Kidney (tissue), 13 donors: ENCODE measurements at regions not wholly inside any gene's neighbourhood (a gene's known extent, or its start where the extent isn't known, plus 50 kb on each side); places are given as distances from the start of the nearest gene placed in this dataset.

Experiments used
- DNase-seq, 5 donors: peaks; one replicate each; pipeline ENCODE4 v3.0.0-alpha.2; 2013 to 2020
- FAIRE-seq: peaks from 2 replicates; lab custom pipeline; 2012; peaks lifted over from hg19 to GRCh38; lab: Jason Lieb, UNC
- H3K27ac ChIP-seq, 2 donors: one replicate each; pipeline ENCODE4 v1.7.0; 2013; ENCODE audit warnings: low read depth in 2 of 2, low read length in 2 of 2, inconsistent platforms in 1 of 2
- H3K27me3 ChIP-seq: one replicate; pipeline ENCODE4 v1.7.1; 2013; ENCODE audit warnings: low read length, inconsistent platforms; ENCODE audit not compliant: control insufficient read depth, insufficient read depth
- H3K36me3 ChIP-seq, 3 donors: one replicate each; pipeline versions ENCODE4 v1.7.0 to v1.7.1; 2013; ENCODE audit warnings: low read length in 3 of 3, control low read depth in 1 of 3, inconsistent platforms in 1 of 3; ENCODE audit not compliant: insufficient read depth in 3 of 3, control insufficient read depth in 2 of 3
- H3K4me1 ChIP-seq, 3 donors: one replicate each; pipeline versions ENCODE4 v1.7.0 to v1.7.1; 2013; ENCODE audit warnings: low read length in 3 of 3, inconsistent platforms in 1 of 3, low read depth in 1 of 3; ENCODE audit not compliant: control insufficient read depth in 2 of 3, insufficient read depth in 2 of 3
- H3K4me3 ChIP-seq, 3 donors: one replicate each; pipeline versions ENCODE4 v1.7.0 to v1.8.1; 2013; ENCODE audit warnings: low read length in 3 of 3, control low read depth in 1 of 3, inconsistent platforms in 1 of 3
- H3K9ac ChIP-seq, 3 donors: one replicate each; pipeline versions ENCODE4 v1.7.0 to v1.7.1; 2013; ENCODE audit warnings: low read length in 3 of 3, control low read depth in 1 of 3, inconsistent platforms in 1 of 3
- H3K9me3 ChIP-seq, 3 donors: one replicate each; pipeline versions ENCODE4 v1.7.0 to v1.7.1; 2013; ENCODE audit warnings: low read length in 3 of 3, control low read depth in 1 of 3, inconsistent platforms in 1 of 3; ENCODE audit not compliant: control insufficient read depth in 2 of 3, insufficient read depth in 1 of 3
- intact Hi-C: fragments of 100-400 bp; cut with DNase I; formaldehyde crosslinking; loops from one replicate; pipeline ENCODE4 v1.11.1; 2022
- TF ChIP-seq, protein P1 (sequence below): IDR thresholded peaks from 3 replicates; pipeline ENCODE4 v1.5.1; 2012; ENCODE audit warnings: mild to moderate bottlenecking, moderate library complexity, borderline replicate concordance; ENCODE audit not compliant: insufficient read depth; ENCODE audit errors: extremely low read depth
- donor health status: control.
- donor health status: control.
- donor health status: control.
- donor health status: control.
- donor health status: control.
- donor health status: DM: yes; HTN: yes; CAD: no.
- donor health status: Normal renal cell carcinoma (clear cell type).

DNA sequence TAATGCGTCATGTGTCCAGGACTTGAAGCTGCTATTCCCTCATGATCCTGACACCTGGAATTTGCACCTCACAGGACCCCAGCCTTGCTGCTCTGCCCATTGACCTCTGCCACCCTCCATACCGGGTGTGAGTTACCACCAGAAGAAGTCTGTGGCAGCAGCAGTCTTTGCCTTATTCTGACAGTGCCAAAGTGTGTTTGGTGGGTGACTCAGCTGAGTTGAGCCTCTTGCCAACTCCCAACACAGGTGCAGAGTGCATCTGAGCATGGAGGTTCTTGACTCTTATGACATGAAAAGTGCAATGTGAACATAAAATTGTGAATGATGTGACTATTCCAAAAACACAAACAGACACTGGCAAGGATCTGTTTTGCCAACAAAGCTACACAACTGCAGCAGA lies 1166.5 kb upstream of the CDH18 start:
- Histone ChIP-seq H3K4me1 (no peaks in the 10 kb centered on the region), H3K27me3 (no peaks in the 10 kb centered on the region), H3K4me3 (no peak overlapping the region), H3K9me3 (no peaks in the 10 kb centered on the region), H3K36me3 (no peaks in the 10 kb centered on the region), H3K9ac (no peak overlapping the region), H3K27ac (no peak overlapping the region)
- no peak for FAIRE-seq
- intact Hi-C loops: no loop called here
- no peak for DNase-seq
- TF ChIP-seq, protein P1, sequence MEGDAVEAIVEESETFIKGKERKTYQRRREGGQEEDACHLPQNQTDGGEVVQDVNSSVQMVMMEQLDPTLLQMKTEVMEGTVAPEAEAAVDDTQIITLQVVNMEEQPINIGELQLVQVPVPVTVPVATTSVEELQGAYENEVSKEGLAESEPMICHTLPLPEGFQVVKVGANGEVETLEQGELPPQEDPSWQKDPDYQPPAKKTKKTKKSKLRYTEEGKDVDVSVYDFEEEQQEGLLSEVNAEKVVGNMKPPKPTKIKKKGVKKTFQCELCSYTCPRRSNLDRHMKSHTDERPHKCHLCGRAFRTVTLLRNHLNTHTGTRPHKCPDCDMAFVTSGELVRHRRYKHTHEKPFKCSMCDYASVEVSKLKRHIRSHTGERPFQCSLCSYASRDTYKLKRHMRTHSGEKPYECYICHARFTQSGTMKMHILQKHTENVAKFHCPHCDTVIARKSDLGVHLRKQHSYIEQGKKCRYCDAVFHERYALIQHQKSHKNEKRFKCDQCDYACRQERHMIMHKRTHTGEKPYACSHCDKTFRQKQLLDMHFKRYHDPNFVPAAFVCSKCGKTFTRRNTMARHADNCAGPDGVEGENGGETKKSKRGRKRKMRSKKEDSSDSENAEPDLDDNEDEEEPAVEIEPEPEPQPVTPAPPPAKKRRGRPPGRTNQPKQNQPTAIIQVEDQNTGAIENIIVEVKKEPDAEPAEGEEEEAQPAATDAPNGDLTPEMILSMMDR: no peak

DNA sequence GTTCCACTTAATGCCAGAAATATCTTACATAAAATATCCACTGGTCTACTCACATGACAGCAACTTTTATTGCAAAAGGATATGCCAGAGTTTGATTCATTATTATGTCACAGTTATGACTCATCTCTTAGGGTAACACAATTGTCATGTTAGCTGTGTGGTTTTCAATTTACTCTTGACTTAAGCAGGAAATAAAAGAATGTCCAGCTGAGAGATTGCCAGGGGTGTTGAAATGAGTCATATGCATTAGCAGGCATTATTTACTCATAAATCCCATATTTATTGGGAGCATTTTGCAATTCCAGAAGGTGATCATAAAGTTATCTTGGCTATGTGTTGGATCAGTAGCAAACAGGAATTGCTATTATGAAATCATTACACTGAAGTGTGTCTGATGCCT lies 1164.6 kb upstream of the CDH18 start:
- intact Hi-C loops: no loop called here
- TF ChIP-seq, protein P1: no peak
- no peak overlapping the region for H3K9ac ChIP-seq
- H3K4me3 ChIP-seq: no peak overlapping the region
- peak in 1 of 5 donors; percentile 8 for DNase-seq
- no peak for FAIRE-seq
- no peaks in the 10 kb centered on the region for H3K36me3 ChIP-seq
- no peaks in the 10 kb centered on the region for H3K4me1 ChIP-seq
- peaks cover 0 to 1% (median 0%) of the 10 kb centered on the region in 3 donors for H3K9me3 ChIP-seq
- H3K27ac ChIP-seq: no peak overlapping the region
- H3K27me3 ChIP-seq: no peaks in the 10 kb centered on the region

DNA sequence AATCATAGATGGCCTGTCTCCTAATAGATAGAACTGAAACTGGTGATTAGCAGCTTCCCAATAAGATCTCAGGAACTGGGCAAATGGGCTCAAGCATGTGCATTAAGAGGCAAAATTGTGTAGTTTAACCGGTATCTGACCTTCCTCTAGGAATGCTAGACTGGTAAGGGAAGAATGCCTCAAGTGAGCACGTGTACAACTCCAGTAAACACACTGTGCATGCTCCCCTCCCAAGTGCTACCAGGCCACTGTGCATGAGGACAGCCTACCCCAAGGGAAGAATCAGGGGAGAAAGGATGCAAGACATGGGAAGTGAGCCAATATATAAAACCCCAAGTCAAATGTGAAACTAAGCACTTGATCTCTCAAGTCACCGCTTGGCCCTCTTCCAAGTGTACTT lies 1157.4 kb upstream of the CDH18 start:
- H3K9ac ChIP-seq: no peak overlapping the region
- TF ChIP-seq, protein P1: no peak
- DNase-seq: no peak

DNA sequence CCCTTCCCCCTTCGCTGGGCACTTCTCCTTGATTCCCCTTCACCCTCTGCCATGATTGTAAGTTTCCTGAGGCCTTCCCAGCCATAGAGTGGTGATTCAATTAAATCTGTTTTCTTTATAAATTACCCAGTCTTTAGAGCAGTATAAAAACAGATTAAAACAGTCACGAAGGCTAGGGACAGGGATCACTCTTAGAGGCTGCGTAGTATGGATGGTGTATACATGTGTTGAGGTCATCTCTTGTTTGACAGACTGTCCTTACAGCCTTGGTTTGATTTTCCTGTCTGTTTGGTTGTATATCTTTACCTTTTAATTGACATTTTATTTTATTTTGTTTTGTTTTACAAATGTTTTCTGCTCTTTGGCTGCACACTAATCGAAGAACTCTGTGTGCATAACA lies 1155.7 kb upstream of the CDH18 start:
- TF ChIP-seq, protein P1: no peak
- FAIRE-seq: no peak
- no peak for DNase-seq
- no peak overlapping the region for H3K27ac ChIP-seq
- H3K4me1 ChIP-seq: no peaks in the 10 kb centered on the region
- H3K27me3 ChIP-seq: no peaks in the 10 kb centered on the region
- no peak overlapping the region for H3K9ac ChIP-seq
- H3K9me3 ChIP-seq: peaks cover 0 to 1% (median 0%) of the 10 kb centered on the region in 3 donors
- no peaks in the 10 kb centered on the region for H3K36me3 ChIP-seq
- intact Hi-C loops: no loop called here
- no peak overlapping the region for H3K4me3 ChIP-seq

More for the DNA sequence above, 1157.4 kb upstream of the CDH18 start:
- Histone ChIP-seq H3K4me3 (no peak overlapping the region), H3K9me3 (peaks cover 0 to 1% (median 0%) of the 10 kb centered on the region in 3 donors), H3K36me3 (no peaks in the 10 kb centered on the region), H3K27me3 (no peaks in the 10 kb centered on the region), H3K27ac (no peak overlapping the region), H3K4me1 (no peaks in the 10 kb centered on the region)
- intact Hi-C loops: no loop called here
- no peak for FAIRE-seq
